ENCODE measurements at regions not wholly inside any gene's neighbourhood (a gene's known extent, or its start where the extent isn't known, plus 50 kb on each side); places are given as distances from the start of the nearest gene placed in this dataset.

GRCh38 chr13:23007426-23007825 lies 173.4 kb upstream of the SGCG start:
- H2AK5ac ChIP-seq (ENCODE audit: low read depth, low read length): no peak overlapping the region
- FAIRE-seq: no peak
- WGBS, 2 experiments (ENCODE audit: extremely low coverage in 1 of 2, insufficient coverage in 1 of 2, insufficient read length in 1 of 2, insufficient replicate concordance in 2 of 2, low coverage in 1 of 2, low lambda C conversion rate in 2 of 2, missing lambda C conversion rate in 1 of 2): 70% methylated on average over 7 of the region's 7 CpGs; no CpG with 5 or more reads in 1 of the 2 experiments
- no peak overlapping the region for H4K5ac ChIP-seq (ENCODE audit: insufficient read length, low read depth, low read length)
- no peak overlapping the region for H3K14ac ChIP-seq (ENCODE audit: insufficient read length)
- H3K4me3 ChIP-seq (ENCODE audit: extremely low read depth in 1 of 4, insufficient read depth in 2 of 4, low read depth in 3 of 4, low read length in 4 of 4): no peak overlapping the region
- H3K4ac ChIP-seq (replicated peaks; ENCODE audit: insufficient read length, low read depth, low read length): no peak overlapping the region
- H2BK12ac ChIP-seq (ENCODE audit: low read depth, low read length): no peak overlapping the region
- CTCF ChIA-PET (ENCODE audit: partially characterized antibody): no interaction called here
- H2BK20ac ChIP-seq (ENCODE audit: low read length): no peak overlapping the region
- H2BK120ac ChIP-seq (replicated peaks; ENCODE audit: low read depth, low read length): no peak overlapping the region
- no peak overlapping the region for H2BK15ac ChIP-seq (ENCODE audit: low read length)
- POLR2A ChIA-PET (ENCODE audit: partially characterized antibody): no interaction called here
- DNase-seq (ENCODE audit: low read depth in 1 of 2, low spot score in 2 of 2): no peak
- H3K9ac ChIP-seq (replicated peaks in 1 of 4; ENCODE audit: extremely low read depth in 1 of 4, low read depth in 3 of 4, low read length in 3 of 4): no peak overlapping the region
- H3K36me3 ChIP-seq (ENCODE audit: control insufficient read depth in 2 of 4, insufficient read depth in 4 of 4, low read length in 3 of 4): no peaks in the 10 kb centered on the region
- H3K9me3 ChIP-seq (ENCODE audit: insufficient read depth in 2 of 2, low read depth in 1 of 2, low read length in 1 of 2): 0 out of 4 replicates have a peak, but pooled peaks cover 0 to 3% of the 10 kb centered on the region in 2 experiments
- no peak overlapping the region for H3K56ac ChIP-seq (replicated peaks; ENCODE audit: insufficient read length, low read depth, low read length)
- no peak overlapping the region for H2BK5ac ChIP-seq (ENCODE audit: low read depth, low read length)
- no peak overlapping the region for H2AFZ ChIP-seq (ENCODE audit: low read length)
- H3K79me2 ChIP-seq (ENCODE audit: control insufficient read depth in 1 of 2, insufficient read depth in 2 of 2, low read length in 2 of 2): no peaks in the 10 kb centered on the region
- no peaks in the 10 kb centered on the region for H4K20me1 ChIP-seq (replicated peaks in 1 of 2; ENCODE audit: control insufficient read depth in 1 of 2, insufficient read depth in 2 of 2, low read length in 2 of 2)
- H3K79me1 ChIP-seq (ENCODE audit: low read depth, low read length): no peaks in the 10 kb centered on the region
- H3K27me3 ChIP-seq (replicated peaks in 1 of 4; ENCODE audit: control insufficient read depth in 3 of 4, extremely low read depth in 1 of 4, insufficient read depth in 3 of 4, low read length in 3 of 4): no peaks in the 10 kb centered on the region
- H3K18ac ChIP-seq (ENCODE audit: extremely low read depth, low read length): no peak overlapping the region
- no peak overlapping the region for H3K23ac ChIP-seq (ENCODE audit: insufficient read length)
- H3K23me2 ChIP-seq (ENCODE audit: low read depth, low read length): no peaks in the 10 kb centered on the region
- no peaks in the 10 kb centered on the region for H3K4me1 ChIP-seq (replicated peaks in 1 of 4; ENCODE audit: control insufficient read depth in 3 of 4, insufficient read depth in 4 of 4, low read length in 3 of 4)
- H4K8ac ChIP-seq (ENCODE audit: extremely low read depth, insufficient read depth, low read length): no peak overlapping the region
- no peak overlapping the region for H3K27ac ChIP-seq (ENCODE audit: low read depth, low read length)
- H4K91ac ChIP-seq (replicated peaks; ENCODE audit: insufficient read length, low read length): no peak overlapping the region
- H3K4me2 ChIP-seq (ENCODE audit: insufficient read depth in 1 of 2, low read depth in 2 of 2, low read length in 2 of 2): no peak overlapping the region
- TF ChIP-seq EZH2 (IDR thresholded peaks at IDR 0.05; ENCODE audit: low read depth, low read length, severe bottlenecking): no peak
